ENCODE measurements at regions not wholly inside any gene's neighbourhood (a gene's known extent, or its start where the extent isn't known, plus 50 kb on each side); places are given as distances from the start of the nearest gene placed in this dataset.
"Not testable (repeated sequence)": the region's sequence is repeated elsewhere in the genome, so short reads cannot be mapped to it uniquely, and the experiment has no call there.

DNA sequence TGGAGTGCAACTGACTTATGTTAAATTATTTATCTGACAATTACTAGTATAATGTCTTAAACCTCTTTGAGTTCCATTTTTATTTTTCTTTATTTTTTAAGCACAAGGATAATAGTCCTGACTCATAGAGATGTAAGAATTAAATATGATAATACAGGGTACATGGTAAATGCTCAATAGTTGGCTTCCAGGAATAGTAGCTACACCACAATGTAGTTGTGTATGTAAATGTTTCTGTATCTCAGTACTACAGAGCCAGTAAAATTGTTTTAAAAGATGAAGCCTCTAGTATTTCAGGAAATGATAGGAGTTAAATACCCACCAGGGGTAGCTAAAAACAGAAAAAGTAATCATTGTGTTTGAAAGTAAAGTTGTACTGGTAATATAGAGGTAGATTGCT lies 487.4 kb upstream of the IRAK1BP1 start:
- Mint-ChIP-seq H3K36me3 (ENCODE audit: low read depth) (no peaks in the 10 kb centered on the region), H3K4me1 (ENCODE audit: low read depth) (no peaks in the 10 kb centered on the region), H3K27ac (no peak overlapping the region), H3K27me3 (no peaks in the 10 kb centered on the region), H3K9me3 (peaks cover 24% of the 10 kb centered on the region), H3K4me3 (no peak overlapping the region)
- TF ChIP-seq, protein P1, sequence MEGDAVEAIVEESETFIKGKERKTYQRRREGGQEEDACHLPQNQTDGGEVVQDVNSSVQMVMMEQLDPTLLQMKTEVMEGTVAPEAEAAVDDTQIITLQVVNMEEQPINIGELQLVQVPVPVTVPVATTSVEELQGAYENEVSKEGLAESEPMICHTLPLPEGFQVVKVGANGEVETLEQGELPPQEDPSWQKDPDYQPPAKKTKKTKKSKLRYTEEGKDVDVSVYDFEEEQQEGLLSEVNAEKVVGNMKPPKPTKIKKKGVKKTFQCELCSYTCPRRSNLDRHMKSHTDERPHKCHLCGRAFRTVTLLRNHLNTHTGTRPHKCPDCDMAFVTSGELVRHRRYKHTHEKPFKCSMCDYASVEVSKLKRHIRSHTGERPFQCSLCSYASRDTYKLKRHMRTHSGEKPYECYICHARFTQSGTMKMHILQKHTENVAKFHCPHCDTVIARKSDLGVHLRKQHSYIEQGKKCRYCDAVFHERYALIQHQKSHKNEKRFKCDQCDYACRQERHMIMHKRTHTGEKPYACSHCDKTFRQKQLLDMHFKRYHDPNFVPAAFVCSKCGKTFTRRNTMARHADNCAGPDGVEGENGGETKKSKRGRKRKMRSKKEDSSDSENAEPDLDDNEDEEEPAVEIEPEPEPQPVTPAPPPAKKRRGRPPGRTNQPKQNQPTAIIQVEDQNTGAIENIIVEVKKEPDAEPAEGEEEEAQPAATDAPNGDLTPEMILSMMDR (IDR thresholded peaks at IDR 0.05), result no peak
- peaks cover 0 to 5% of the 10 kb centered on the region in 2 experiments for H3K9me3 ChIP-seq (ENCODE audit: control insufficient read depth in 1 of 2, insufficient read depth in 1 of 2, low read length in 2 of 2)
- ATAC-seq (ENCODE audit: poor library complexity), result no peak
- no peaks in the 10 kb centered on the region for H3K27me3 ChIP-seq (ENCODE audit: control insufficient read depth in 1 of 2, insufficient read depth in 2 of 2, low read length in 2 of 2)
- POLR2A ChIA-PET, result no interaction called here
- H3K4me1 ChIP-seq (ENCODE audit: insufficient read depth, low read length), result no peaks in the 10 kb centered on the region
- intact Hi-C loops (cut with DNase I, micrococcal nuclease), result no loop called here
- no peak overlapping the region for H3K27ac ChIP-seq (ENCODE audit: low read depth in 1 of 2, low read length in 2 of 2)
- H3K36me3 ChIP-seq (ENCODE audit: insufficient read depth, low read length), result no peaks in the 10 kb centered on the region
- CTCF ChIA-PET, result no interaction called here
- no peak for DNase-seq
- no peak overlapping the region for H3K4me3 ChIP-seq (ENCODE audit: low read length)

DNA sequence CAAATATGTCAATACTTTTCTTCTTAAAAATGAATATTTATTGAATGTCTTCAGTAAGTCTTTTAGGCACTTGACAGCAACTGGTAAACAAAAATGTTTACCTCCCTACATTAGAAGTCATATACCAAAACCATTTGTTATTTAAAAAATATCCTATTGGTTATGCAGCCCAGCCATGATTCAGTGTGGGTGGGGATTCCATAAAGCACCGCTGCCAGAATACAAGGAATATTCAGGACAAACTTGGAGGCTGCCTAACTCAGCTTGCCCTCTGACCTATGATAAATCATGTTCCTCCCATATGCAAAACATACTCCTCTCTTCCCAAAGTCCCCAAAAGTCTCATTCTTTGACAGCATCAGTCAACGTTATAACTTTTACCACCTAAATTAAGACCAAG lies 486.8 kb upstream of the IRAK1BP1 start:
- H3K9me3 Mint-ChIP-seq, result peaks cover 30% of the 10 kb centered on the region
- TF ChIP-seq, protein P1 (IDR thresholded peaks at IDR 0.05), result no peak
- intact Hi-C loops (cut with DNase I, micrococcal nuclease), result no loop called here
- no peak for ATAC-seq (ENCODE audit: poor library complexity)
- H3K4me3 Mint-ChIP-seq, result no peak overlapping the region
- Histone ChIP-seq H3K36me3 (ENCODE audit: insufficient read depth, low read length) (no peaks in the 10 kb centered on the region), H3K4me1 (ENCODE audit: insufficient read depth, low read length) (no peaks in the 10 kb centered on the region), H3K27ac (ENCODE audit: low read depth in 1 of 2, low read length in 2 of 2) (no peak overlapping the region), H3K27me3 (ENCODE audit: control insufficient read depth in 1 of 2, insufficient read depth in 2 of 2, low read length in 2 of 2) (no peaks in the 10 kb centered on the region), H3K4me3 (ENCODE audit: low read length) (no peak overlapping the region), H3K9me3 (ENCODE audit: control insufficient read depth in 1 of 2, insufficient read depth in 1 of 2, low read length in 2 of 2) (peaks cover 0 to 5% of the 10 kb centered on the region in 2 experiments)
- H3K27ac Mint-ChIP-seq, result no peak overlapping the region
- no peaks in the 10 kb centered on the region for H3K36me3 Mint-ChIP-seq (ENCODE audit: low read depth)
- CTCF ChIA-PET, result no interaction called here
- POLR2A ChIA-PET, result no interaction called here
- no peaks in the 10 kb centered on the region for H3K27me3 Mint-ChIP-seq
- no peak for DNase-seq
- no peaks in the 10 kb centered on the region for H3K4me1 Mint-ChIP-seq (ENCODE audit: low read depth)

DNA sequence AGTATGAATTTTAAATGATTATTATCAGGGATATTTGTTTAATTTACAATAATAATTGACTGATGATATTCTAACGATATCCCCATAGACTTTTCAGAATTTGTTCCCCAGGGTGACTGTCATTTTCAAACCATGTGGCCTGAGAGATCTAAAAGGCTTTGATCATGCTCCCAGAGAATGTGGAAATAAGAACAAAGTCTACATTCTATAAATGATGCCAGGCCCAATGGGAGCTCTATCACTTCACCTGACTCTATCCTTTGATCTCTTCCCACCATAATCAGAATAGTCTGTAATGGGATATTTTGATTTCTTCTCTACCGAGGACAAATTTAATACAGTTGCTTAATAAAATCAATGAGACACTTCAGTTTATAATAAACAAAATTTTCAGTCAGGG lies 483.4 kb upstream of the IRAK1BP1 start:
- H3K4me1 ChIP-seq (ENCODE audit: insufficient read depth, low read length), result no peaks in the 10 kb centered on the region
- TF ChIP-seq, protein P1 (IDR thresholded peaks at IDR 0.05), result no peak
- no peak overlapping the region for H3K27ac ChIP-seq (ENCODE audit: low read depth in 1 of 2, low read length in 2 of 2)
- no peaks in the 10 kb centered on the region for H3K4me1 Mint-ChIP-seq (ENCODE audit: low read depth)
- DNase-seq (no peak), ATAC-seq (ENCODE audit: poor library complexity) (no peak)
- intact Hi-C loops (cut with DNase I, micrococcal nuclease), result no loop called here
- POLR2A ChIA-PET, result no interaction called here
- no peak overlapping the region for H3K4me3 Mint-ChIP-seq
- no peak overlapping the region for H3K4me3 ChIP-seq (ENCODE audit: low read length)
- H3K36me3 ChIP-seq (ENCODE audit: insufficient read depth, low read length), result no peaks in the 10 kb centered on the region
- peaks cover 29% of the 10 kb centered on the region for H3K9me3 Mint-ChIP-seq
- H3K27me3 Mint-ChIP-seq, result no peaks in the 10 kb centered on the region
- peaks cover 4 to 5% of the 10 kb centered on the region in 2 experiments for H3K9me3 ChIP-seq (ENCODE audit: control insufficient read depth in 1 of 2, insufficient read depth in 1 of 2, low read length in 2 of 2)
- H3K27me3 ChIP-seq (ENCODE audit: control insufficient read depth in 1 of 2, insufficient read depth in 2 of 2, low read length in 2 of 2), result no peaks in the 10 kb centered on the region
- no peaks in the 10 kb centered on the region for H3K36me3 Mint-ChIP-seq (ENCODE audit: low read depth)
- CTCF ChIA-PET, result no interaction called here
- H3K27ac Mint-ChIP-seq, result no peak overlapping the region

DNA sequence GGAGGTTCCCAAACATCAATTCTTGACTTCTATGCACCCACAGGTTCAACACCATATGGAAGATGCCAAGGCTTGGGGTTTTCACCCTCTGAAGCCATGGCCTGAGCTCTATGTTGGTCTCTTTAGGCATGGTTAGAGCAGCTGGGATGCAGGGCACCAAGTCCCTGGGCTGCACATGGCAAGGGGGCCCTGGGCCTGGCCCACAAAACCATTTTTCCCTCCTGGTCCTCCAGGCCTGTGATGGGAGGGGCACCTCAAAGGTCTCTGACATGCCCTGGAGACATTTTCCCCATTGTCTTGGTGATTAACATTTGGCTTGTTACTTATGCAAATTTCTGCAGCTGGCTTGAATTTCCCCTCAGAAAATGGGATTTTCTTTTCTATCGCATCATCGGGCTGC lies 480.5 kb upstream of the IRAK1BP1 start:
- CTCF ChIA-PET; H3K4me1 ChIP-seq (ENCODE audit: insufficient read depth, low read length); intact Hi-C loops (cut with DNase I, micrococcal nuclease); POLR2A ChIA-PET; ATAC-seq (ENCODE audit: poor library complexity); DNase-seq; H3K27me3 ChIP-seq (ENCODE audit: control insufficient read depth in 1 of 2, insufficient read depth in 2 of 2, low read length in 2 of 2); H3K36me3 Mint-ChIP-seq (ENCODE audit: low read depth); H3K4me3 Mint-ChIP-seq; H3K27ac ChIP-seq (ENCODE audit: low read depth in 1 of 2, low read length in 2 of 2); H3K27me3 Mint-ChIP-seq; H3K36me3 ChIP-seq (ENCODE audit: insufficient read depth, low read length); H3K27ac Mint-ChIP-seq; H3K4me3 ChIP-seq (ENCODE audit: low read length); H3K4me1 Mint-ChIP-seq (ENCODE audit: low read depth): not testable (repeated sequence)
- peaks cover 34% of the 10 kb centered on the region for H3K9me3 Mint-ChIP-seq
- peaks cover 4 to 11% of the 10 kb centered on the region in 2 experiments for H3K9me3 ChIP-seq (ENCODE audit: control insufficient read depth in 1 of 2, insufficient read depth in 1 of 2, low read length in 2 of 2)

Data from CD4-positive, alpha-beta T cell (primary cell).